ENCODE measurements at regions not wholly inside any gene's neighbourhood (a gene's known extent, or its start where the extent isn't known, plus 50 kb on each side); places are given as distances from the start of the nearest gene placed in this dataset.

DNA sequence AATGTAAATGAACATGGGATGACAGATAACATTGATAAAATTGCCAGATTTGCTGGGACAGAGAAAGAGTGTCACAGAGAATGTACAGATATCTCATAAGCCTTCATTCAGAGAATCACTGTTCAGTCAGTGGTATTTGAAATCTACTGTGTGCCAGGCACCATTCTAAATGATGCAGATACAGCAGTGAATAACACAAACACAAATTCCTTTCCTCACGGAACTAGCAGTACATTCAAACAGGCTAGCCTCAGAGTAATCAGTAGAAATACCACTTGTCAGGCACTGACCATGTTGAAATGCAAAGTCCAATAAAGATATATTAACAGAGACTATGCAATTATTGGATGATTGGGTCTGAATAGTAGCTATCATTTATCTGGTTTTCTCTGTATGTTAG, 211.0 kb downstream of the RDH14 start:
- Mint-ChIP-seq H3K36me3 (ENCODE audit: low read depth) (no peaks in the 10 kb centered on the region), H3K4me3 (ENCODE audit: low read depth) (no peak overlapping the region), H3K9me3 (no peaks in the 10 kb centered on the region), H3K4me1 (ENCODE audit: low read depth) (no peaks in the 10 kb centered on the region), H3K27ac (no peak overlapping the region), H3K27me3 (ENCODE audit: low read depth) (no peaks in the 10 kb centered on the region)
- intact Hi-C loops (cut with micrococcal nuclease), result no loop called here
- DNase-seq (ENCODE audit: low spot score), result no peak

- Mint-ChIP-seq H3K27ac (no peak overlapping the region), H3K36me3 (ENCODE audit: low read depth) (no peaks in the 10 kb centered on the region), H3K4me3 (ENCODE audit: low read depth) (no peak overlapping the region), H3K4me1 (ENCODE audit: low read depth) (no peaks in the 10 kb centered on the region), H3K9me3 (no peaks in the 10 kb centered on the region), H3K27me3 (ENCODE audit: low read depth) (no peaks in the 10 kb centered on the region)
- no peak for DNase-seq (ENCODE audit: low spot score)
- intact Hi-C loops (cut with micrococcal nuclease), result no loop called here
These were observed 213.6 kb downstream of the RDH14 start for GRCh38 chr2:18346874-18347273.

- Mint-ChIP-seq H3K4me3 (ENCODE audit: low read depth) (no peak overlapping the region), H3K4me1 (ENCODE audit: low read depth) (no peaks in the 10 kb centered on the region), H3K36me3 (ENCODE audit: low read depth) (no peaks in the 10 kb centered on the region), H3K9me3 (no peaks in the 10 kb centered on the region), H3K27ac (no peak overlapping the region), H3K27me3 (ENCODE audit: low read depth) (no peaks in the 10 kb centered on the region)
- intact Hi-C loops (cut with micrococcal nuclease), result no loop called here
- no peak for DNase-seq (ENCODE audit: low spot score)
These were observed 214.1 kb downstream of the RDH14 start for GRCh38 chr2:18346344-18346743.

GRCh38 chr2:18345848-18346247, 214.6 kb downstream of the RDH14 start:
- Mint-ChIP-seq H3K9me3 (no peaks in the 10 kb centered on the region), H3K36me3 (ENCODE audit: low read depth) (no peaks in the 10 kb centered on the region), H3K27me3 (ENCODE audit: low read depth) (no peaks in the 10 kb centered on the region), H3K4me3 (ENCODE audit: low read depth) (no peak overlapping the region), H3K4me1 (ENCODE audit: low read depth) (no peaks in the 10 kb centered on the region), H3K27ac (no peak overlapping the region)
- DNase-seq (ENCODE audit: low spot score), result no peak
- intact Hi-C loops (cut with micrococcal nuclease), result no loop called here

- no peaks in the 10 kb centered on the region for H3K4me1 Mint-ChIP-seq (ENCODE audit: low read depth)
- no peak overlapping the region for H3K4me3 Mint-ChIP-seq (ENCODE audit: low read depth)
- no peaks in the 10 kb centered on the region for H3K27me3 Mint-ChIP-seq (ENCODE audit: low read depth)
- DNase-seq (ENCODE audit: low spot score), result no peak
- intact Hi-C loops (cut with micrococcal nuclease), result no loop called here
- no peaks in the 10 kb centered on the region for H3K9me3 Mint-ChIP-seq
- H3K36me3 Mint-ChIP-seq (ENCODE audit: low read depth), result no peaks in the 10 kb centered on the region
- no peak overlapping the region for H3K27ac Mint-ChIP-seq
These were observed 217.6 kb downstream of the RDH14 start for GRCh38 chr2:18342901-18343300.

DNA sequence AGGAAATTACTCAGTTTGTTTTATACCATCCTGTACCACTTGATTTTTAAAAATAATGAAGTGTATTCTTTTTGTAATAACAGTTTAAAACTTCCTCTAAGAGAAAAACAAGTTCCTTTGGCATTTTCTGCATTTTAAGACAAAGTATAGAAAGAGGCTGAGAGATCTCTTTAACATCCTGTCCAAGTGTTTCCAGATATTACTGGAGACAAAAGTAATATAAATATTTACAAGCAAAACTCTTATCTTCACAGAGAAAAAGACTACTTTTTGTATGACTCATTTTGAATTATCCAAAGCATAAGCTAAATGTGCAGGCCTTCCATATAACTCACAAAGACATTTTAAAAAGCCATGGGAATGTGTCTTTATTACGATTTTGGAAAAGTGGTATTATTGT, 221.1 kb downstream of the RDH14 start:
- H3K27ac Mint-ChIP-seq, result no peak overlapping the region
- no peaks in the 10 kb centered on the region for H3K9me3 Mint-ChIP-seq
- H3K4me1 Mint-ChIP-seq (ENCODE audit: low read depth), result no peaks in the 10 kb centered on the region
- intact Hi-C loops (cut with micrococcal nuclease), result no loop called here
- H3K4me3 Mint-ChIP-seq (ENCODE audit: low read depth), result no peak overlapping the region
- no peaks in the 10 kb centered on the region for H3K36me3 Mint-ChIP-seq (ENCODE audit: low read depth)
- H3K27me3 Mint-ChIP-seq (ENCODE audit: low read depth), result no peaks in the 10 kb centered on the region
- no peak for DNase-seq (ENCODE audit: low spot score)

DNA sequence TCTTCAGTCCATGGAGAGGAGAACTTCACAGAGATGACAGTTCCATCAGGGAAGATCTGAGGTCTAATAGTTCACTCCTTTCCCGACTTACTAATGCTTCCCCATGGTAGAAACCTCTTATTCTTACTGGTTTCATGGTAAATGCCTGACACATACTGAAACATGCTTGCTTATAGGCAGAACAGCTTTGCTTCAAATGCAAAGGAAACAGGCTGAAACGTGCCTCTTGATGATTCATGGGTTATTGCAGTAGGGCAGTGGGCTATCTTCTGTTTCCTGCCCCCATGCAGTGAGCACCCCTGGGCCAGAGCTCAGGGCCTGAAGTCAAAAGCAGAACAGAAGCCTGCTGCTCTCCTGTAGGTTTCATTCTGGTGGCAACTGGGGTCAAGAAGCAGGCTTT, 223.5 kb downstream of the RDH14 start:
- no peak for DNase-seq (ENCODE audit: low spot score)
- intact Hi-C loops (cut with micrococcal nuclease), result no loop called here
- Mint-ChIP-seq H3K27ac (no peak overlapping the region), H3K36me3 (ENCODE audit: low read depth) (no peaks in the 10 kb centered on the region), H3K27me3 (ENCODE audit: low read depth) (no peaks in the 10 kb centered on the region), H3K4me3 (ENCODE audit: low read depth) (no peak overlapping the region), H3K4me1 (ENCODE audit: low read depth) (no peaks in the 10 kb centered on the region), H3K9me3 (no peaks in the 10 kb centered on the region)

- Mint-ChIP-seq H3K36me3 (ENCODE audit: low read depth) (no peaks in the 10 kb centered on the region), H3K4me1 (ENCODE audit: low read depth) (no peaks in the 10 kb centered on the region), H3K27ac (no peak overlapping the region), H3K27me3 (ENCODE audit: low read depth) (no peaks in the 10 kb centered on the region), H3K4me3 (ENCODE audit: low read depth) (no peak overlapping the region), H3K9me3 (no peaks in the 10 kb centered on the region)
- intact Hi-C loops (cut with micrococcal nuclease), result no loop called here
- DNase-seq (ENCODE audit: low spot score), result no peak
These were observed 228.0 kb downstream of the RDH14 start for GRCh38 chr2:18332477-18332876.

DNA sequence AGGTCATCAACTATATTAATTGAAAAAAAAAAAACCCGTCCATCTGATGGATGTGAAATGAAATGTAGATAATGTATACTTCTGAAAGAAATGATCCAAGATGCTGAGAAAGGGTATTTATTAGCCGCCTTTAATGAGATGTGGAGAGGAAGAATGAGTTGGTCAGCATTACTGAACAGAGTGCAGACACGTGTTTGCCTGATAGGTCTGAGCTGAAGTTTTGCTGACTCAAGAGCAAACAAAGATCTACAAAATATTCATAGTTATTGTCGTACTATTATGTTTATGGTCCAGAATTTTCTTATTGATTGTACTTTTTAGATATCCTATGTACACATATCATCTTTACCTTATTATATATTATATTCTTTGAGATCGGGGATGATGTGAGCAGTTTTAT, 235.3 kb downstream of the RDH14 start:
- no peaks in the 10 kb centered on the region for H3K4me1 Mint-ChIP-seq (ENCODE audit: low read depth)
- no peak for DNase-seq (ENCODE audit: low spot score)
- intact Hi-C loops (cut with micrococcal nuclease), result no loop called here
- H3K36me3 Mint-ChIP-seq (ENCODE audit: low read depth), result no peaks in the 10 kb centered on the region
- H3K27ac Mint-ChIP-seq, result no peak overlapping the region
- no peaks in the 10 kb centered on the region for H3K27me3 Mint-ChIP-seq (ENCODE audit: low read depth)
- H3K9me3 Mint-ChIP-seq, result no peaks in the 10 kb centered on the region
- no peak overlapping the region for H3K4me3 Mint-ChIP-seq (ENCODE audit: low read depth)

DNA sequence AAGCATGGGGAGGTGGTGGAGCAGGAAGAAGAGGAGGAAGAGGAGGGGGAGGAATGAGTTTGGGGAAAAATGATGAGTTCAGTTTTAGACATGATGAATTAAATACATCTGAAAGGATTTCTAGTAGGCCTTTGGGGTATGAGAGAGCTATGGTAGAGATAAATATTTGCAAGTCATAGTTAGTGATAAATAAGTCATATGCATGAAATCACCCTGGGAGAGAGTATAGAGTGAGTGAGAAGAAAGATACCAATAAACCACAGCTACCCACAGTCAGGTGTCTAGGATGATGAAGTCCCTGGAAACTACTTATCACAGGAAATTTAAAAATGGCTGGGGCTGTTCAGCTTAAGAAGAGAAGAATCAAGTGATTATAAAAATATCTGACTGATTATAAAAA, 240.5 kb downstream of the RDH14 start:
- DNase-seq (ENCODE audit: low spot score), result no peak
- intact Hi-C loops (cut with micrococcal nuclease), result no loop called here

DNA sequence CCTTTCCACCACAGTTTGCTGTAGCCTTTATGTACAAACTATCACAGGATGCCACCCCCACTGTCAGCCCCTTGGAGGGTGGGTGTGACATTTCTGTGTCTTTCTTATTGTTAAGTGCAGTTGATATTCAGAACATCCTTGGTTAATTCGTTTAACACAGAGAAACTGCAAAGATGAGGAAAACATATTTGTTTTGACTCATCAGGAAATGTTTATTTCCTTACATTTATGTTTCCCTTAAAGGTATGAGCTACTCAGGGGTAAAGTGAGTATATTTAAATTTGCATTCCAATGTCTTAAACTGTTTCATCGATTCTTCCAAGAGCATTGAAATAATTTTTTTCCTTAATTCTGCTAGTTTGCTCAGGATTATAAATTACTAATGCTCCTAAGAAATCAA, 243.4 kb downstream of the RDH14 start:
- intact Hi-C loops (cut with micrococcal nuclease), result no loop called here
- Mint-ChIP-seq H3K27me3 (ENCODE audit: low read depth) (no peaks in the 10 kb centered on the region), H3K4me3 (ENCODE audit: low read depth) (no peak overlapping the region), H3K27ac (no peak overlapping the region), H3K36me3 (ENCODE audit: low read depth) (no peaks in the 10 kb centered on the region), H3K9me3 (no peaks in the 10 kb centered on the region), H3K4me1 (ENCODE audit: low read depth) (peaks cover 3% of the 10 kb centered on the region)
- no peak for DNase-seq (ENCODE audit: low spot score)

More for the DNA sequence above, 240.5 kb downstream of the RDH14 start:
- Mint-ChIP-seq H3K9me3 (no peaks in the 10 kb centered on the region), H3K4me3 (ENCODE audit: low read depth) (no peak overlapping the region), H3K36me3 (ENCODE audit: low read depth) (no peaks in the 10 kb centered on the region), H3K27me3 (ENCODE audit: low read depth) (no peaks in the 10 kb centered on the region), H3K27ac (no peak overlapping the region), H3K4me1 (ENCODE audit: low read depth) (no peaks in the 10 kb centered on the region)

- intact Hi-C loops (cut with micrococcal nuclease), result no loop called here
- Mint-ChIP-seq H3K27me3 (ENCODE audit: low read depth) (no peaks in the 10 kb centered on the region), H3K36me3 (ENCODE audit: low read depth) (no peaks in the 10 kb centered on the region), H3K4me1 (ENCODE audit: low read depth) (peaks cover 3% of the 10 kb centered on the region), H3K9me3 (no peaks in the 10 kb centered on the region), H3K4me3 (ENCODE audit: low read depth) (no peak overlapping the region), H3K27ac (no peak overlapping the region)
- DNase-seq (ENCODE audit: low spot score), result no peak
These were observed 247.6 kb downstream of the RDH14 start for GRCh38 chr2:18312818-18313217.

- no peaks in the 10 kb centered on the region for H3K36me3 Mint-ChIP-seq (ENCODE audit: low read depth)
- no peaks in the 10 kb centered on the region for H3K9me3 Mint-ChIP-seq
These were observed 248.8 kb downstream of the RDH14 start for GRCh38 chr2:18311420-18312195.

GRCh38 chr2:18309627-18310026, 250.8 kb downstream of the RDH14 start:
- intact Hi-C loops (cut with micrococcal nuclease), result no loop called here
- Mint-ChIP-seq H3K27ac (no peak overlapping the region), H3K9me3 (no peaks in the 10 kb centered on the region), H3K4me3 (ENCODE audit: low read depth) (no peak overlapping the region), H3K27me3 (ENCODE audit: low read depth) (no peaks in the 10 kb centered on the region), H3K4me1 (ENCODE audit: low read depth) (peaks cover 3% of the 10 kb centered on the region), H3K36me3 (ENCODE audit: low read depth) (no peaks in the 10 kb centered on the region)
- DNase-seq (ENCODE audit: low spot score), result no peak

More at GRCh38 chr2:18311420-18312195, 248.8 kb downstream of the RDH14 start:
- Mint-ChIP-seq H3K4me1 (ENCODE audit: low read depth) (peaks cover 3% of the 10 kb centered on the region), H3K27ac (no peak overlapping the region), H3K4me3 (ENCODE audit: low read depth) (no peak overlapping the region), H3K27me3 (ENCODE audit: low read depth) (no peaks in the 10 kb centered on the region)
- intact Hi-C loops (cut with micrococcal nuclease), result no loop called here
- no peak for DNase-seq (ENCODE audit: low spot score)
